SK-N-SH treated with all-trans-retinoic acid at 6 μM for 48 hours (cell line): ENCODE measurements at regions not wholly inside any gene's neighbourhood (a gene's known extent, or its start where the extent isn't known, plus 50 kb on each side); places are given as distances from the start of the nearest gene placed in this dataset.

ENCODE experiments used
- ARNTL ChIP-seq: fragments of 450-650 bp; formaldehyde crosslinking; IDR thresholded peaks from 2 replicates; pipeline ENCODE4 v1.5.0; 2020; ENCODE audit warnings: low read depth, mild to moderate bottlenecking, moderate library complexity, borderline replicate concordance
- GLIS3 ChIP-seq: fragments of 250-450 bp; sonication (Bioruptor Pico); IDR thresholded peaks from 2 replicates; pipeline ENCODE4 v1.5.0; 2020; ENCODE audit warnings: mild to moderate bottlenecking, moderate library complexity
- OSR1 ChIP-seq: fragments of 250-450 bp; sonication (Bioruptor Pico); IDR thresholded peaks from 2 replicates; pipeline ENCODE4 v1.8.0; 2022; ENCODE audit warnings: moderate library complexity, mild to moderate bottlenecking, inconsistent platforms

GRCh38 chr5:130893006-130893405, 272.1 kb downstream of the HINT1 start:
- TF ChIP-seq GLIS3 (CRISPR knock-in tag) (no peak), ARNTL (CRISPR knock-in tag) (no peak), OSR1 (CRISPR knock-in tag) (no peak)
